Uterus (tissue), 2 donors: ENCODE measurements at regions not wholly inside any gene's neighbourhood (a gene's known extent, or its start where the extent isn't known, plus 50 kb on each side); places are given as distances from the start of the nearest gene placed in this dataset.

Source experiments
- CTCF ChIP-seq, 4 experiments: fragments of 200-600 bp in 2 of 4; fragments of 450-650 bp in 2 of 4; sonication (generic) in 2 of 4; IDR thresholded peaks; one replicate each; pipeline ENCODE4 v1.5.1; 2016 to 2019; ENCODE audit warnings: antibody characterized with exemption in 4 of 4, mild to moderate bottlenecking in 2 of 4, moderate library complexity in 1 of 4
- POLR2A ChIP-seq, 2 donors: fragments of 450-650 bp; IDR thresholded peaks; one replicate each; pipeline ENCODE4 v1.6.1; 2016; ENCODE audit warnings: antibody characterized with exemption in 2 of 2, mild to moderate bottlenecking in 1 of 2, moderate library complexity in 1 of 2

GRCh38 chr10:29840516-29841276, 205.9 kb upstream of the SVIL start:
- TF ChIP-seq CTCF (IDR thresholded peaks at IDR 0.05) (no peak), POLR2A (IDR thresholded peaks at IDR 0.05) (no peak)
